Glomerular visceral epithelial cell (primary cell): ENCODE measurements at regions not wholly inside any gene's neighbourhood (a gene's known extent, or its start where the extent isn't known, plus 50 kb on each side); places are given as distances from the start of the nearest gene placed in this dataset.
"Not testable (repeated sequence)": the region's sequence is repeated elsewhere in the genome, so short reads cannot be mapped to it uniquely, and the experiment has no call there.

Experiments
- DNase-seq: peaks from one replicate; pipeline ENCODE4 v3.0.0-alpha.2; 2016; ENCODE audit errors: extremely low spot score

GRCh38 chr18:60064271-60064670 is 164.5 kb downstream of the PMAIP1 start:
- peak; percentile 75 for DNase-seq

- DNase-seq: not testable (repeated sequence)
Measured at GRCh38 chr18:60062831-60063230, 163.0 kb downstream of the PMAIP1 start.

- no peak for DNase-seq
Measured at GRCh38 chr18:60062396-60062795, 162.6 kb downstream of the PMAIP1 start.

DNA sequence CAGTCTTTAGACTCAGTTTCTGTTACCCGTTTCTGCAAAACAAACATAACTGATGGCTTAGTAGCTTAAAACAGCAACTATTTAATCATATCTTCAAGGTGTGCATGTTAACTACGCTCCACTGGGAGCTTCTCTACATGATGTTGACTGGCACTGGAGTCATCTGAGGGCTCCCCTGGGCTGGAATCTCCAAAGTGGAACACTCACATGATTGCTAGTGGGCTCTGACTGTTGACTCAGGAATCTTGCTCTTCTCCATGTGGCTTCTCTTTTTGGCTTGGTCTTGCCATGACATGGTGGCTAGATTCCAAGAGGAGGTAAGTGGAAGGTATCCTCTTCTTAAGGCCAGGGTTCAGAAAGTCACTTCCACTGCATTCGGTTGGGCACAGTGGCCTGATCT is 160.8 kb downstream of the PMAIP1 start:
- peak; percentile 63 for DNase-seq

DNA sequence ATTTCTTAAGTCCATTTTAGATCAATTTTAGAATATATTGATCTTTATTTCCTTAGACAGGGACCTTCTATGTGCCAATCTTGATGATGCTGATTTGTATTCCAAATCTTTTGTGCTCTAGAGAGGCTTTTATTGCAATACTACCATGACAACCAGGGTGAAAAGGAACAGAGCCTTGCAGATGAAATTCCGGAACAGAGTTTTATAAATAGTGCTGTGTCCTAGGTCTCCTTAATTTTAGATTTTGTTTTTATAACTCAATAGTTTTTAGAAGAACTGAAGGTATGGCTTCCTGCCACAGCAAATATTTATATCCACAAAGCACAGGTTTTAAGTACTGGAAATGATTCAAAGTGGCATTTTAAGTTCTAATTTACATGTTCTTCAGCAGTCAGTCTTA is 160.2 kb downstream of the PMAIP1 start:
- no peak for DNase-seq

GRCh38 chr18:60059216-60059615 is 159.4 kb downstream of the PMAIP1 start:
- no peak for DNase-seq

DNA sequence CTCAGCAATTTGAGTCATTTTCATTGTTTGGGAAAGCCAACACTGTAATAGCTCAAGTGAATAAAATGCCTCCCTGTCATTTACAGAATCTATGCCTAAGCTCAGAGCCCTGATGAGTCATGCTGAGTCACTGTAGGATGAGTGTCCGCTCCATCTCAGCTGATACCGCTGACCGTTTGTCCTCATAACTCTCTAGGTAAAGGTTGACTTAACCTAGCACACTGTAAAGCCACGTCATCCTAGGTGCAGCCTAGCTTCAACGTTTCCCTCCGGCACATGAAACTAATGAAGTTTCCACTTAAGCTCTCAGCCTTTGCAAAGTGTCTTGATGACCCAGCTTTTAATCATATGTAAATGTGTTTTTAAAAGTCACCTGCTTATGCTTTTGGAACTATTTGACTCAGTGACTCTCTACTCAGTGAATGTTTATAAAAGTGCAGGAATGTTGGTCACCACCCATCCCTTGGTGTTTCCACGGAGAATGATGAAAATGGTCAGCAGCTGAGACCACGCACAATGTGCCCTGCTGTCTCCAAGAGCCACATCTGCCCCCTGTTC is 154.0 kb downstream of the PMAIP1 start:
- peak; percentile 97 for DNase-seq

DNA sequence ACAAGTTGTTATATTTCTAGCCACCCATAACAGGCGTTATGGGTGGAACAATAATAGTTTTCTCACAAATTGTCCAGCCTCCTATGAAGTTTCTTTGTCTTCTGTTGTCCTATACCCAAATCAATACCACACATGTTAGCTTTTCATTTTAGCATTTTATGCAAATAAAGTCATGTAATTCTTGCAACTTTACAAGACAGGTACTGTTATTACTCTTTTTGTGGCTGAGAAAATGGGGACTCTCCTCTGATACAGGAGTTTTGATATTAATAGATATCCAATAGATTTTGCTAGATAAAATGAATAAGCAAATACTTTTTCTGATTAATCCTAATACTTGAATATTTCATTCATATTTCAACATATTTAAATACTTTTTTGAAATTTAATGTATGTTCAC is 151.0 kb downstream of the PMAIP1 start:
- DNase-seq: no peak

DNA sequence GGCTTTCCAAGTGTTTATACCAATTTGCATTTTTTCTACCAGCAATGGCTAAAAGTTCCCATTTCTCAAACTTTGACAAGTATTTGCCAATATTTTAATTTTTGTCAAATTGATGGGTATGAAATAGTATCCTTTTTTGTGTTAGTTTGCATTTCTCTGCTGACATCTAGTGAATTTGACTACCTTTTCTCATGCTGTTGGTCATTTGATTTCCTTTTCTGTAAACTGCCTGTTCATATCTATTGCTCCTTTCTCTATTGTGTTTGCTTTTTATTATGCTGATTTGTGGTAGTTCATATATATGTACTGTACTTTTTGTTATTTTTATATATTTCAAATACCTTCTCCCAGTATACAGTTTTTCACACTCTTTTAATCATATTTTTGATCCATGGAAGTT is 149.4 kb downstream of the PMAIP1 start:
- DNase-seq: no peak

DNA sequence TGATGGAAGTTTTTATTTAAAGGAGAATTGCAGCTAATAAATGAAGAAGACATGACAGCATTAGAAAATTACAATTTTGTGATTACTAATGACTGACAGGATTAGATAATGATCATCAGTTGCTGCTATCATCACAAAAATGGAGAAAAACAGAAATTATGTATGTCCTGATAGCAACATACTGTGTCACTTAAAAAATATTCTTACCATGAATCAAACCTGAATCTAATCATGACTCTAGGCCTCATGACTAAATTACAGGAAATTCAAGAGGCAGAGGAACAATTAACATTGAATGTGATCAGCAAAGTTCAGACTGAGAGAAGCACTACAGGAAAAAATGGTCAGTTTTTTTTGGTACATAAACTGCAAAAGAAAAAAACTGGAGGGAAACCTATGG is 147.8 kb downstream of the PMAIP1 start:
- DNase-seq: no peak

DNA sequence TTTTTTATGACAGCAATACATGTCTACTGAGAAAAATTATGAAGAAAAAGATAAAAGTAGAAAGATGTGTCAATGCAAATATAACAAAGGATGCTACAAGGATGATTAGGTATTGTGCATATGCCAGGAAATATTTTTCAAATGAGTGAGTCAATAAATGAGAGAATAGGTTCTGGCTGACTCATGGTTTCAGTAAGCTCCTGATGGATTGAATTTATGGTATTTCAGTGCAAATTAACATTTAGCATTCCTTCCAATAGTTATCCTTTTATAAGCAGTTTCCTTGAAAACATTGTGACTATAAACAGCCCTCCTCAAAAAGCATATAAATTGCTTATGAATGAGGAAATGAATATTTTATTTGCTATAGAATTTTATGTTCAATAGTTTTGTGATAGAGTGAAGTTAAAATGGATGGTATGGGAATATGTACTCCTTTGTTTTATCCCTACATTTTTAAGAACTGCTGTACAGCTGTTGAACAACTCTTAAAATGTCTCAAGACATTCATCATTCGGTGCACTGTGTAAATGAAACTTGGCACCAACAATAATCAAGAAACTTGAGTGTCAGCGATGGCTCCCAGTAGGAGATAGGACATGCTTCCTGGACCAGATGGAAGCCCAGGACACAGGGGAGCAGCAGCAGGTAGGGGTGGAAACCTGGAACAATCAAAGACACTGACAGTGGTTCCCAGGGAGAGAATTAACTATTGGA is 144.7 kb downstream of the PMAIP1 start:
- DNase-seq: peak; percentile 54

GRCh38 chr18:60040971-60041370 is 141.2 kb downstream of the PMAIP1 start:
- DNase-seq: peak; percentile 32

- no peak for DNase-seq
Measured at GRCh38 chr18:60038731-60039130, 138.9 kb downstream of the PMAIP1 start.

DNA sequence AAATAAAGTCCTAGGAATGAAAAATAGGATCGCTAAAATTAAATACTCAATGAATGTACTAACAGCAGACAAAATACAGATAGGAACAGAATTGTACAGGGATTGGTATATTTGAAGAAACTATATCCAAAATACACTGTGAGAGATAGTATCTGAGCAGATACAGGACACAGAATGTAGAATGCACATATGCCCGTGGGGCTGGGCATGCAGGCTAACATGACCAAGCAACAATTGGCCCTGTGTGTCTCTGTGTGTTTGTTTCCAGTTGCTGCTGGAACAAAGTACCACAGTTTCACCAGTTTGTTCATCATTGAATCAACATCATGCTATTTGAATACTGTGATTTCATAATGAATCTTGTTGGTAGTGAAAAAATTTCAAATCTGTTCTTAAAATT is 127.6 kb downstream of the PMAIP1 start:
- no peak for DNase-seq

DNA sequence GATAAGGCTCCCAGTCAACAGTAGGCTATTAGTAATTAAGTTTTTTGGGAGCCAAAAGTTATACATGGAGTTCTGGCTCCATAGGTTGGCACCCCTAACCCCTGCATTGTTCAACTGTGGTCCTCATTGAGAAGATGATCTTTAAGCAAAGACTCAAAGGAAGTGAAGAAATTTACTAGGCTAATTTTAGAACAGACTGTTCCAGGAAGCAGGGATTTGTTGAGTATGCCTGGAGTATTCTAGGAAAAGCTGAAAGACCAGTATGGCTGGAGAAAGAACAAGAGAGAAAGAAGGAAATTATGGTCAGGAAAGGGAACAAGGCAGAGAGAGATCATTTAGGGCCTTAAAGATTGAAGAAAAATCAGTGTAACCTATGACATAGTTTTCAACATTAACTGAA is 125.1 kb downstream of the PMAIP1 start:
- no peak for DNase-seq

GRCh38 chr18:60024345-60024744 is 124.5 kb downstream of the PMAIP1 start:
- DNase-seq: no peak

DNA sequence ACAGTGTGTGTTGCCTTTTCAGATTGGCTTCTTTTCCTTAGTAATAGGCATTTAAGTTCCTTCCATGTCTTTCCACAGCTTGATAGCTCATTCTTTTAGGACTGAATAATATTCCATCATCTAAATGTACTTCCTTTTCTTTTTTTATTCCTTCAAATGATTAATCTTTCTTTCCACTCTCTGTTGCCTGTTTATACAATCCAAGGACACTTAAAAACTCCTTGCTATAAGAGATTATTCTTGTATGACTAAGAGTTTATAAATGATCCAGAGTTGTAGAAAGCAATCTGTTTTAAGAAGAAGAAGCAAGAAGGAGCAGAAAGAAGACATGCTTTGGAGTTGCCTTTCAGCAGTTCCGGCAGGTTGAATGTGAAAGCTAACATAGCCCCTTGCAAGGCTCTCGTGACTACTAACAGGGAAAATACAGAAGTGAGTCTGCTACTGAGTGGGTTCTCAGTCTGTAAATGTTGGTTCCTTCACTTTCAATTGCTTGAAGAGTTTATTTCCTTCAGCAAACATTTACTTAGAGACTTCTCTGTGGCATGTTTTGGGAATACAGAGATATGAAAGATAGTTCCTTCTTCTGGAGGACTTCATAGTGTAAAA is 123.0 kb downstream of the PMAIP1 start:
- no peak for DNase-seq

DNA sequence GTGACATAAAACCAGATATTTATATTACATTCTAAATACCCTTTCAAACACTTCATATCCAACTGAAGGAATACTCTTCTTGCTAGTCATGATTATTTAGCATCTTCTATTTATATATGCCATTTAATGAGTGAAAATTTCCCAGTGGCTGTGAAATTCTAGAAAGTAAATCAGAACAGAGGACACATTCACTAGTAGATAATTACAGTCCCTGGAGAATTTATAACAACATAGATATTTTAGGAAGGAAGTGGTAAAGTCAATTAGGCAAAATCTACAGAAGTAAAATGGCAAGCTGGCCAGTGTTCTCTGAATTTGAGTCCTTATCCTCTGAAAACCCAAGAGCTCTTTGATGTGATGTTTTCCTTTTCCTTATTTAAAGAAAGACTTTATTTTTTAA is 121.8 kb downstream of the PMAIP1 start:
- no peak for DNase-seq

DNA sequence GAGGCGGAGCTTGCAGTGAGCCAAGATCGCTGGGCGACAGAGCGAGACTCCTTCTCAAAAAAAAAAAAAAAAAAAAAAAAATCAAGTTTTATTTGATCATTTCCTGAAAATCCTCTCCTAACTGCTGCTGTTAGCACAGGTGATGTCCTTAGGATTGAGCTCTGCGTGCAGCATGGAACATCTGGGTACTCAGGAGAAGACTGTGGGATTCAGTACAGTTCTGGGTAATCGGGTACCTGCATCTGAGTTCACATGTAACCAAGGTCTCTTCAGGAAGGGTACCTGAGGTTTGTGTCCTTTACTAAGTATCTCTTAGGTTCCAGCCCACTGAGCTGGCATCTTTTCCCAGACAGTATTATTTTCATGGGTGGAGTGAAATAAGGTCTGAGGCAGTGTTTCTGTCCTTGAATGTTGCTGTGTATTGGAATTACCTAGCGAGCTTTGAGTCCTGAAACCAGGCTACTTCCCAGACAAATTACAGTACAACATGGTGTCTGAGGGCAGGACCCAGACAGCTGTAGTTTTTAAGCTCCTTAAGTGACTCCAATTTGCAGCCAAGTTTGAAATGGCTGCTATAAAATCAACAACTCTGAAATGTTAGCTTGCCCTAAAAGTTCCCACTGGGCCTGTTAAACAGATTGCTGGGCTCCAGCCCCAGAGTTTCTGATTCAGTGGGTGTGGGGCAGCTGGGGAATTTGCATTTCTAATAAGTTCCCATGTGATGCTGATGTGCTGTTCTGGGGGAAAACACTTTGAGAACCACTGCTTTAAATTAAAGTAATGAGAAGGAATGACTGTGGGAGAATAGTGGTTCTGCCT is 120.5 kb downstream of the PMAIP1 start:
- DNase-seq: peak; percentile 52

DNA sequence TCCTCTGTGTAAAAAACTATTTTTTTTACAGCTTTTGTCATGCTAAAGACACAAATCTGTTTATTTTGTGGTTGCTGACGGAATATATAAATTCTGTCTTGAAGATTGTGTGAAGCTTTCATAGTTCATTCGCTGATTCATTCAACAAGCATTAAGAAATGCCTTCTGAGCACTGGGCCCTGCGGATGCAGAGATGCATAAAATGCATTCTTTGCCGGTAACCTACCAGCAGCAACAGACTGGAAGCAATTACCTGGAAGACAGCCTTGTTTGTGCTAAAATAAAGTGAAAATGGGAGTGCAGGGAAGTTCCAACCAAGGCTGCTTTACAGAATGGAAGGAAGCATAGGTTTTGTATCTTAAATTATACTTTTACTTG is 119.7 kb downstream of the PMAIP1 start:
- peak; percentile 77 for DNase-seq

DNA sequence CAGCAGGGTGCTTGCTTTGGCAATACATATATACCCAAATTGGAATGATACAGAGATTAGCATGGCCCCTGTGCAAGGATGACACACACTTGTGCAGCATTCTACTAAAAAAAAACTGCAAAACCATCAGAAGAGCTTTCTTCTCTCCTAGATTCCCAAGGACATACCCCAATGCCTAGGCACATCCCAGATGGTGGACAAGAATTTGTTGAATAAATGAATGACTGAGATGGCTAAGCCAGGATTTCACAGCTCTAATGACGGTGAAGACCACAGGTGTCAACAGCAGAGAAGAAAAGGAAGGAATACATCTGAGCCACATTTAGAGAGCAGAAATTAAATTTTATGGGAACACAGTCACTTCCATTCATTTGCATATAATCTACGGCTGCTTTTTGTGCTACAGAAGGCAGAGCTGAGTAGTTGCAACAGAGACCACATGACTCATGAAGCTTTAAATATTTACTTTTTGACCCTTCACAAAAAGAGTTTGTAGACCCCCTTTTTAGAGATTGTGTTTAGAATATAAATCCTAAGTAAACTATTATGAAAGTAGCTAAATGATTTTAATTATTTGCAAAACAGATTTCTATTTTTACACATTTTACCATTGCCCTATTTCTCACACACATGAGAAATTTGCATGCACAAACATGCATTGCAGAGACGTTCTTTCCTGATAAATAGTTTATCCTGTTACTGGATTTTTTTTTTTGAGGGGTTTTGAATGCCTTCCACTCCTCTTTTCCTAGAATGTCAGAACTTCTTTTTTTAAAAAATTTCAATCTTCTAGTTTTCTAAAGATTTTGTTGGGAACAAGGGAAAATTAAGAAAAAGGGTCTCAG is 119.0 kb downstream of the PMAIP1 start:
- DNase-seq: no peak

- not testable (repeated sequence) for DNase-seq
Measured at GRCh38 chr18:60018134-60018533, 118.3 kb downstream of the PMAIP1 start.
